Peyer's patch (tissue), 4 donors: ENCODE measurements at regions not wholly inside any gene's neighbourhood (a gene's known extent, or its start where the extent isn't known, plus 50 kb on each side); places are given as distances from the start of the nearest gene placed in this dataset.

Source experiments
- CTCF ChIP-seq, 6 experiments: fragments of 450-650 bp in 4 of 6; fragments of 200-600 bp in 2 of 6; sonication (generic) in 1 of 6; IDR thresholded peaks; one replicate each; pipeline ENCODE4 v1.5.1; 2017 to 2019; ENCODE audit warnings: antibody characterized with exemption in 6 of 6, mild to moderate bottlenecking in 3 of 6, moderate library complexity in 1 of 6
- POLR2A ChIP-seq, 2 donors: fragments of 450-650 bp; IDR thresholded peaks; one replicate each; pipeline ENCODE4 v1.5.1; 2017; ENCODE audit warnings: antibody characterized with exemption in 2 of 2, mild to moderate bottlenecking in 2 of 2, moderate library complexity in 2 of 2

GRCh38 chr5:174288439-174288838 lies 242.9 kb downstream of the NSG2 start:
- no peak for TF ChIP-seq CTCF (IDR thresholded peaks at IDR 0.05)
- TF ChIP-seq POLR2A (IDR thresholded peaks at IDR 0.05) = no peak
